ENCODE measurements at regions not wholly inside any gene's neighbourhood (a gene's known extent, or its start where the extent isn't known, plus 50 kb on each side); places are given as distances from the start of the nearest gene placed in this dataset.
A peak's percentile ranks its signal among the peaks of the same experiment; 100 is the strongest.
"Not testable (repeated sequence)": the region's sequence is repeated elsewhere in the genome, so short reads cannot be mapped to it uniquely, and the experiment has no call there.

DNA sequence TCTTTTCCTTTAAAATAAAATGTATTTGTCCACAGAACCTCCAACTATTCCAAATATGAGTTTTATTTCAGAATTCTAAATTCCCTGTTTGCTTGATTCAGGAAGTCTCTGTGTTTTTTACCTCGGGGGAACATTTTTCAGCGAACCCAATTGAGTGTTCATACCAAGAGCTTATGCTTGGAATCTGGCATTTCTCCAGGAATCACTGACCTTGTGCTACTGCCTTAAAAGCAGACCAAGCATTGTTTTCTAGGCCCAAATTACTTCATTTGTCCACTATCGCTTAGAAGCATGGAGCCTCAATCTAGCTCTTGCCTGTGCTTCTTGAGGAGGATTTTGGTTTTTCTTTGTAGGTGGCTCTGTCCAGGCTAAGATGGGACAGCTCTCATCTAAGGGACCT lies 59.4 kb downstream of the EBLN1 start:
- DNase-seq = peak; percentile 42

DNA sequence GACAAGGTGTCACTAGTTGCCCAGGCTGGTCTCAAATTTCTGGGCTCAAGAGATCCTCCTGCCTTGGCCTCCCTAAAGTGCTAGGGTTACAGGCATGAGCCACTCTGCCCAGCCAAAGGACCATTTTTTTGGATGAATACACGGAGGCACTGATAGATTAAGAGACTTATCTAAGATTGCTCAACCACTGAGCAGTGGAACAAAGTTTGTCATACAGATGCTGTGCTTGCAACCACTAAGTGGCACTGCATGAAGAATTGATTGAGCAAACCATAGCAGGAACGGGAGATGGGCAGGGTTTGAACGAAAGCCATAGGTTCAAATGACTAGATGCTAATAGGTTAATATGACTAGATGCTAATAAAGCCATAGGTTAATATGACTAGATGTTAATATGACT lies 61.1 kb downstream of the EBLN1 start:
- DNase-seq = no peak

DNA sequence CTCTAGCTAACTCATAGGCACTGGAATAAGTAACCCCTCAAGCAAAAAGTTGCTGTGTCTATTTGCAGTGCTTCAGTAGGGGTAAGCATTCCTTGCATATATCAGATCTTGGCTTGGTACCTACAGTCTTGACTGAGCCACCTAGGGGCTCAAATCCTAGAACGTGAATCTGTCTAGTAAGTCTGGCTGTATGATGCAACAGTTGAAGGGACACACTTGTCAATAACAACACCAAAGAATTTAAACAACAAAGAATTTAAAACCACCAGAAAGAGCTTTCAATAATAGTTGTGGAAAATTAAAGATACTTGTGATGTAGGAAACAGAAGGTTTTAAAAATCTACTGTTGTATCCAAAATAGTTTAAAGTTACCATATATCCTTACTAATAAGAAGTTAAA lies 65.4 kb downstream of the EBLN1 start:
- no peak for DNase-seq

DNA sequence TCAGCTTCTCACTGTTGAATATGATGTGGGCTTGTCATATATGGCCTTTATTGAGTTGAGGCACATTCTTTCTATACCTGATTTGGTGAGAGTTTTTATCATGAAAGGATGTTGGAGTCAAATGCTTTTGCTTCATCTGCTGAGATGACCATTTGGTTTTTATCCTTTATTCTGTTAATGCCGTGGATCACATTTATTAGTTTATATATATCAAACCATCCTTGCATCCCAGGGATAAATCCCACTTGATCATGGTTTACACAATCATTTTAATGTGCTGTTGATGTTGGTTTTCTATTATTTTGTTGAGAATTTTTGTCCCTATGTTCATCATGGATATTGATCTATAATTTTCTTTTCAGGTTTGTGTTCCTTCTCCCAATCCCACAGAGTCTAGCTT lies 67.0 kb downstream of the EBLN1 start:
- no peak for DNase-seq

DNA sequence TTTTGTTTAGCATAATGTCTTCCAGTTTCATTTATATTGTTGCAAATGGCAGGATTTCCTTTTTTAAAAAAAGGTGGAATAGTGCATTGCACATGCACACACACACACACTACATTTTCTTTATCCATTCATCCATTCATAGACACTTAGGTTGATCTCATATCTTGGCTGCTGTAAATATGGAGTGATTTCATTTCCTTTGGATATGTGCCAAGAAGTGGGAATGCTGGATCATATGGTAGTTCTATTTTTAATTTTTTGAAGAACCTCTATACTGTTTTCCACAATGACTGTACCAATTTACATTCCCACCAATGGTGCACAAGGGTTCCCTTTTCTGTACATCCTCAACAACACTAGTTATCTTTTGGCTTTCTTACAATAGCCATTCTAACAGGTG lies 68.9 kb downstream of the EBLN1 start:
- DNase-seq = no peak

DNA sequence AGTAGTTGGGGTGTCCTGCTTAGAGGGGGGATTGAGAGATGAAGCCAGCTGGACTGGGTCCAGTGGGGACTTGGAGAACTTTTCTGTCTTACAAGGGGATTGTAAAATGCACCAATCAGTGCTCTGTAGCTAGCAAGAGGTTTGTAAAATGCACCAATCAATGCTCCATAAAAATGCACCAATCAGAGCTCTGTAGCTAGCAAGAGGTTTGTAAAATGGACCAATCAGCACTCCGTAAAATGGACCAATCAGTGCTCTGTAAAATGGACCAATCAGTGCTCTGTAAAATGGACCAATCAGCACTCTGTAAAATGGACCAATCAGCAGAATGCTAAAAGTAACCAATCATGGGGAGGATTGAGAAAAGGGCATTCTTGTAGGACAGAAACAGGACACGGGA lies 71.9 kb downstream of the EBLN1 start:
- not testable (repeated sequence) for DNase-seq

DNA sequence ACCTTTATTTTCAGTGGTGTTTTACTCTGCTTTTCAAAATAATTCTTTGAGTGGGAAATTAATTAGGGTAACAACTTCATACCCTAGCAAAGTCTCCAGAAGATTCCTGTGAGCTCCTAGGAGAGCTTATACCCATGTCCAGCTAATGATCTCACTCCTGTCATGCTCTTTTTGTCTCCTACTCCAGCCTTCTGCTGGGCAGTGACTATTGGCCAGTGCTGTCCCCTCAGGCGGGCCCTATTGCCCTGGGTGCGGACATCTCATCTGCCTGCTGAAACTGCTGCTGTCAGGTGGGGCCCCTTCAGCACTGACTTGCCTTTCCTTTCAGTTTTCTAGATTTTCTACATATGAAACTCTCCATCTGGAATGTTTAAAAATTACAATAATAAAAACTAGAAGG lies 80.3 kb downstream of the EBLN1 start:
- no peak for DNase-seq

DNA sequence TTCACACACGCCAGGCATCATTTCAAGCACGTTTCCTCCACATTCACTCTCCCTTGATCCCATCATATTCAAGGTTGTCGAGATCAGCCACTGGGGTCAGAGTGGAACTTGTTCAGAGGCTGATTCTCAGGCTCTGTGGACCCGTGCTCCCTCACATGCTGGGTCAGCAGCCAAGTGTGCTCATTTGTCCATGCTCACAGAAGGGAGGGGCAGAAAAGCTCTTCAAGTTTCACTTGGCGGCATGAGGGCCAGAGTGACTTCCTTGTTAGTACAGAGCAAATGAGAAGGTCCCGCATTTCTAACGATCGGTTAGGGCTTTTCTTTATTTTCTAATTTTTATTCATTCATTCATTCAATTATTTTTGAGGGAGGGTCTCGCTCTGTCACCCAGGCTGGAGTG lies 82.2 kb downstream of the EBLN1 start:
- no peak for DNase-seq

DNA sequence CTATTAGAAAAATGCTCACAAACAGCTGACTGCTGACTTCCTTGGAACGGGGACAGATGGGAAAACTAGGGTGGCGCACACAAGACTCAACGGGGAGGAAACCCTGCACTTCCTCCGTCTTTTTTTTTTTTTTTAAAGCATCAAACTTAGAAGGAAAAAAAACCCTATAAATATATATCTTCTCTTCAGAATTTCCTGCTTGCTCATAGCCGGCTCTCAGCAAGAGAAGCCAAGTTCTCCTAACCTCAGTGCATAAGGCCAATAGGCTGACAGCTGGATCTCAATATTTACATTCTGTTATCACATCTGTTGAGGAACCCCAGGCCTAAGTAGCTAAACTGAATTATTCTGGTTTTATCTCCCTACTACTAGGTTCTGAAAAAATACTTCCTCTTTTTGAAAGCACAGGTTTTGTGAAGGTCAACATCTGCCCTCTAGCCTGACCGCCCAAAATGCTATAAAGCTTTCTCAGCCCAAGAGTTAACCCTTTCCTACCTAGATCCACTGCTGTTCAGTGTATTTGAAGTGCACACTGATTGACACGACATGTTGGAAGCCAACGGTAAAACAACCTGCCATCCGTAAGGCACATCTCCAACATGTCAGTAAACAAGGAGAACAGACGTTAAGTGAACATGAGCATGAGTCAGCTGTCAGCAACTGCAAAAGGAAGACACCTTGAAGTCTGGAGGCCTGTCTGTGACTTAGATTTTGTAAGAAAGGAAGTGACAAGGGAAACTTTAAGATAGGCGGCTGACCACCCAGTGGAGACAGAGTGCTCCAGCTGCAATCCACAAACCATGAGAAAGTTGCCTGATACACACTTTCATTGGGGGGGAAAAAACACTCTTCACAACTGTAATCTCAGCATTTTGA lies 83.8 kb downstream of the EBLN1 start:
- DNase-seq = peak; percentile 78

DNA sequence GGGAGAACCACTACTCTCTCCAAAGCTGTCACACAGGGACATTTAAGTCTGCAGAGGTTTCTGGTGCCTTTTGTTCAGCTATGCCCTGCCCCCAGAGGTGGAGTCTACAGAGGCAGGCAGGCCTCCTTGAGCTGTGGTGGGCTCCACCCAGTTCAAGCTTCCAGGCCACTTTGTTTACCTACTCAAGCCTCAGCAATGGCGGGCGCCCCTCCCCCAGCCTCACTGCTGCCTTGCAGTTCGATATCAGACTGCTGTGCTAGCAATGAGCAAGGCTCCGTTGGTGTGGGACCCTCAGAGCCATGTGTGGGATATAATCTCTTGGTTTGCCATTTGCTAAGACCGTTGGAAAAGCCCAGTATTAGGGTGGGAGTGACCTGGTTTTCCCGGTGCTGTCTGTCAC lies 87.0 kb downstream of the EBLN1 start:
- not testable (repeated sequence) for DNase-seq

DNA sequence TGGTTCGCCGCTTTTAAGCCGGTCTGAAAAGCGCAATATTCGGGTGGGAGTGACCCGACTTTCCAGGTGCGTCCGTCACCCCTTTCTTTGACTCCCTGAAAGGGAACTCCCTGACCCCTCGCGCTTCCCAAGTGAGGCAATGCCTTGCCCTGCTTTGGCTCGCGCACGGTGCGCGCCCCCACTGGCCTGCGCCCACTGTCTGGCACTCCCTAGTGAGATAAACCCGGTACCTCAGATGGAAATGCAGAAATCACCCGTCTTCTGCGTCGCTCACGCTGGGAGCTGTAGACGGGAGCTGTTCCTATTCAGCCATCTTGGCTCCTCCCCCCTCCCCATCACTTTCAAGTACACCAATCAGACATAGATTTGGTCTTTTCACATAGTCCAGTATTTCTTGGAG lies 88.2 kb downstream of the EBLN1 start:
- not testable (repeated sequence) for DNase-seq

DNA sequence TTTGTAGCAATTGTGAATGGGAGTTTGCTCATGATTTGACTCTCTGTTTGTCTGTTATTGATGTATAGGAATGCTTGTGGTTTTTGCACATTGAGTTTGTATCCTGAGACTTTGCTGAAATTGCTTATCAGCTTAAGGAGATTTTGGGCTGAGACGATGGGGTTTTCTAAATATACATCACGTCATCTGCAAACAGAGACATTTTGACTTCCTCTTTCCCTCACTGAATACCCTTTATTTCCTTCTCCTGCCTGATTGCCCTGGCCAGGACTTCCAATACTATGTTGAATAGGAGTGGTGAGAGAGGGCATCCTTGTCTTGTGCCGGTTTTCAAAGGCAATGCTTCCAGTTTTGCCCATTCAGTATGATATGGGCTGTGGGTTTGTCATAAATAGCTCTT lies 96.6 kb downstream of the EBLN1 start:
- not testable (repeated sequence) for DNase-seq

DNA sequence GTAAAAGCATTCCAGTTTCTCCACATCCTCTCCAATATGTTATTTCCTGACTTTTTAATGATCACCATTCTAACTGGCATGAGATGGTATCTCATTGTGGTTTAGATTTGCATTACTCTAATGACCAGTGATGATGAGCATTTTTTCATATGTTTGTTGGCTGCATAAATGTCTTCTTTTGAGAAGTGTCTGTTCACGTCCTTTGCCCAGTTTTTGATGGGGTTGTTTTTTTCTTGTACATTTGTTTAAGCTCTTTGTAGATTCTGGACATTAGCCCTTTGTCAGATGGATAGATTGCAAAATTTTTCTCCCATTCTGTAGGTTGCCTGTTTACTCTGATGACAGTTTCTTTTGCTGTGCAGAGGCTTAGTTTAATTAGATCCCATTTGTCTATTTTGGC lies 97.7 kb downstream of the EBLN1 start:
- DNase-seq = not testable (repeated sequence)

DNA sequence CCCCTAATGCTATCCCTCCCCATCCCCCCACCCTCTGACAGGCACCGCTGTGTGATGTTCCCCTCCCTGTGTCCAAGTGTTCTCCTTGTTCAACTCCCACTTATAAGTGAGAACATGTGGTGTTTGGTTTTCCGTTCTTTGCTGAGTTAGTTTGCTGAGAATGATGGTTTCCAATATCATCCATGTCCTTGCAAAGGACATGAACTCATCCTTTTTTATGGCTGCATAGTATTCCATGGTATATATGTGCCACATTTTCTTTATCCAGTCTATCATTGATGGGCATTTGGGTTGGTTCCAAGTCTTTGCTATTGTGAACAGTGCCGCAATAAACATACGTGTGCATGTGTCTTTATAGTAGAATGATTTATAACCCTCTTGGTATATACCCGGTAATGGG lies 98.2 kb downstream of the EBLN1 start:
- DNase-seq = not testable (repeated sequence)

DNA sequence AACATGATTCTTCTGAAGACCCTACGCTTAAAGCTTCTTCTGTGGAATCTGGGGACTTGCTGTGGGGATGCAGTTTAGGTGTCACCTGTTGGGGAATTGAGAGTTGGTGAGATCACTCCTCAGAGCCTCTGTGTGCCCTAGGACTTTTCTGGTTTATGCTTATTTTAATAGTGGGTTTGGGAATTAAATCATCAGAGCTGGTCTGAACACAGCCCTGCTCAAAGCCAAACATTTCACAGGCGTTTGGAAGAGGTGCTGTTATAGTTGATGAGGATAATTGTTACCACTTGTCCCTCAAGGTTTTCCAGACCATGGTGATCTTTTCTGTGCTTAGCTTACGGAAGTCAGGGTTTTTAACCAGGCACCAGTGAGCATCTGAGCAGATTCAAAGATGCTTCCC lies 106.1 kb downstream of the EBLN1 start:
- no peak for DNase-seq

DNA sequence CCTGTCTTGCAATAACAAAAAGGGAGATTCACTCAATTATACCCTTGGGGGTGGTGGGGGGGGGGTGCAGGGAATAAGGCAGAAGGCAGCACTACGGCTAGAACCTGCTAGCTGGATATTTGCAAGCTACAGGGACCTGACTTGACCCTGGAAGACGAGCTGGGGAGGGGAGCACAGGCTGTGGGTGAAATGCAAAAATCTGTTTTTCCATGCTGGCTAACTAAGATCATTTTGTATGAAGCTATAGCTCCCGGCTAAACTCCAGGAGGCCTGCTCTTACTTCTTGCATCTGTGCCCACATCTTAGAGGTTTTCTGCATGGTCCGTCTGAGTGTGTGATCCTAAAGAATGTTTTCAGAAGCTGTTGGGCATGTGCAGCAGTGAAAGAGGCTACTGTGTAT lies 106.6 kb downstream of the EBLN1 start:
- no peak for DNase-seq

DNA sequence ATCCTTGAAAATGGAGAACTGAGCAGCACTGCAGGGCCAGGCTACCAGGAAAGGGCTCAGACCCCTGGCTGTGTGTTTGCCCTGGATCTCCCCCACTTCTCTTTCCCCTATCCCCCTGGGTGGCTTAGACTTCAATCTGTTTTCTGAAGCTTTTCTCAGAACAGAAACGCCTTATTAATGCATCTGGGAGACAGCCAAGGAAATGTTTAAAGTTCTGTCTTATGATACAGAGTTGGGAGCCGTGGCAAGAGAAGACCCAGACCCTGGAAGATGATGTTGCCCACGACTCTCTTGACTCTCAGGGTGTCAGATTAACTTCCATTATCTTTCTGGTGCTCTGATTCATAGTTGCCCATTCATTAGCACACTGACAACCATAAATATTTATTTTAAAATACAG lies 107.1 kb downstream of the EBLN1 start:
- no peak for DNase-seq

DNA sequence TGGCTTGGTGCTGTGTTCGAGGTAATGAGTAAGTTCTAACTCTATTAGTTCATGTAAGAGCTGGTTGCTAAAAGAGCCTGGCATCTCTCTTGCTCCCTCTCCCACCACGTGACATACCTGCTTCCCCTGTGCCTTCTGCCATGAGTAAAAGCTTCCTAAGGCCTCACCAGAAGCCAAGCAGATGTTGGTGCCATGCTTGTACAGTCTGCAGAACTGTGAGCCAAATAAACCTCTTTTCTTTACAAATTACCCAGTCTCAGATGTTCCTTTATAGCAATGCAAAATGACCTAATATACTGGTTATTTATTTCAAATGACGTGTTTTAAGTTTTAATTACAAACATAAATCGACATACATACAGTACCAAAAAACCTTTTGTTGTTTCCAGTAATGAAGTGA lies 101.7 kb upstream of the DNAJC1 start:
- no peak for DNase-seq

DNA sequence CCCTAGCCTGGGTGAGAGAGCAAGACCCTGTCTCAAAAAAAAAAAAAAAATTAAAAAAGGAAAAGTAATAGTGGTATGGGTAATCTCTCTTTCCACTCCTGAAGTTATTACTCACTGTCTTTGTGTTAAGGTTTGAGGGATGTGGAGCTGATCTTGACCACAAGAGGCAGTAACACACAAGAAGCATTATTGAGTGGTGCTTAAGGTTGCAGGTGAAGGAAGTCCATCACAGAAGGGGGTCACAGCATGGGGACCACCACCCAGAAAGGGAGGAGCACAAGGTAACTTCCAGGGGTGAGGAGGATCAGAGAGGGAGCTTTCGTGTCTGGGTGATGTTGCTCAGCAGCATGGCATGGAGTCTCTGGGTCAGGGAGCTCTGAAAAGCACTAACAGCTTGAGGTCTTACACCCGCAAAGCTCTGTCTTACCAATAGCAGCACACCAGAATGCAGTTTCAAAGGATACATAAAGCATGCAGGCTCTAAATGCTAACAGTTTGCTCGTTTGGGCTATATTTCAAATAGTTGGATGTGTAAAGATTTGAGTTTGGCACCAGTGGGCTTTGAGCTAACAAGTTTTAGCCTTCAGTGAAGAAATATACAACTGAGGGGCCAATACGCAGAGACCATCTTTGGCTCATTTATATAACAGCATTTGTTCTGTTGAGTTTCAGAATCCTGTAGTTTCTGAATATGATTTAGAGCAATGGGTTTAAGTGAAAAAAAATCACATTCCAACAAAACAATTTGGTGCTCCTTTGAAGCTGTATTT lies 100.4 kb upstream of the DNAJC1 start:
- no peak for DNase-seq

DNA sequence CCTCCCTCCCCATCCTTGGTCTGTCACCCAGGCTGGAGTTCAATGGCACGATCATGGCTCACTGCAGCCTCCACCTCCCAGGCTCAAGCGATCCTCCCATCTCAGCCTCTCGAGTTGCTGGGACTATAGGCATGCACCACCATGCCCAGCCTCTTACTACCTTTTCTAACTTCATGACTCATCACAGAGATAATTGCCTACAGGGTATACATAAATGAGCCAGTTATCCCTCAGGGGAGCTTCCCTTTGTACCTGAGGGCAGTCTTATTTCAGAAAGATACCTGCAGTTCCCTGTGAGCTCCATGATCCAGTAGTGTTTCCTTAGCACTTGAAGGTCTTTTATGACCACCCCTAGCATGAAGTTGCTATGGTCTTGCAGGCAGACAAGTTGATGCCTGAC lies 94.2 kb upstream of the DNAJC1 start:
- no peak for DNase-seq

DNA sequence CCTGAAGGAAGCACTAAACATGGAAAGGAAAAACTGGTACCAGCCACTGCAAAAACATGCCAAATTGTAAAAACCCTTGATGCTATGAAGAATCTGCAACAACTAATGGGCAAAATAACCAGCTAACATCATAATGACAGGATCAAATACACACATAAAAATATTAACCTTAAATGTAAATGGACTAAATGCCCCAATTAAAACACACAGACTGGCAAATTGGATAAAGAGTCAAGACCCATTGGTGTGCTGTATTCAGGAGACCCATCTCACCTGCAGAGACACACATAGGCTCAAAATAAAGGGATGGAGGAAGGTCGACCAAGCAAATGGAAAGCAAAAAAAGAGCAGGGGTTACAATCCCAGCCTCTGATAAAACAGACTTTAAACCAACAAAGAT lies 87.7 kb upstream of the DNAJC1 start:
- not testable (repeated sequence) for DNase-seq

DNA sequence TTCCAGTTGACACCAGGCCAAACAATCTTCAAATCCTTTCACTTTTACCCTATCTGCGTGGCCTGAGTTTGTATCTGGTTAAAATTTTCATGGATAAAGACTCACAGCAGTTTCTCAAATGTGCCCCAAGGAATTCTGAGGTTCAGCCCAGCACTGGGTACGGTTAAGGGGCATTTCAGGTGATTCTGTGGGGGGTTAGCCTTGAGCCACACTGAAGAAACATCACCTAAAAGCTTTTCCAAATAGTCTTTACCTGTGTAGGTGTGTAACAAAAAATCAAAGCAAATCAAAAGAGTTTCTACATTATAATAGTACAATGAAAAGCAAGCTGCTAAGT lies 83.8 kb upstream of the DNAJC1 start:
- DNase-seq = no peak

DNA sequence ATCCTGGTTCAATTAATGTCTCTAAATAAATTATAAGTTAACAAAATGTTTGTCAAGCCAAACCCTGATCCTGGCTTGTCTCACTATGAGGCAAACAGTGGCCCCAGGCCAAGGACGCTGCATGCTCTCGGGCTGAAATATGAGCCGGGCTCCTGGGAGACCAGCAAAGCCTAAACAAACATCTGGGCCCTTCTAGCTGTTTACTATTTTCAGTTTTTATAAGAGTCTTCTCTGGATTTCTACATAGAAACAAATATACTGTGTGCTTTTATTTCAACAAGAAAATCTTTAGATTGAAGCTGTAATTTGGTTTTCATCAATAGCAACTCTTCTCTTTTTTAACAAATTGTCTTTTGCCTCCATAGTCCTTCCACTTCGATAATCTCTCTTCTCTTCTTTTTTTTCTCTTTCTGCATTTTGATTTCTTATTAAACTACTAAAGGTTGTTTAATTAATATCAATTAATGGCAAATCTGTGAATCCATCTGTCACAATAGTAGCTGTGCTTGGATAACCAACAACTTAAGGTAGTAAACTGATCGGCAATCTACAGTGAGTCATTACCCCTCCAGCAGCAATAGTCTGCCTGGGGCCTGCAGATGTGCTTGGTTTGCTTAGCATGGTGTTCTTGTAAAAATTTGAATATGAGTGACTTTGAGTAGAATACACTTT lies 83.3 kb upstream of the DNAJC1 start:
- peak; percentile 79 for DNase-seq

Measured in renal pelvis (tissue), 1 donor.